Smooth muscle cell (in vitro differentiated cells): ENCODE measurements at regions not wholly inside any gene's neighbourhood (a gene's known extent, or its start where the extent isn't known, plus 50 kb on each side); places are given as distances from the start of the nearest gene placed in this dataset.
A peak's percentile ranks its signal among the peaks of the same experiment; 100 is the strongest.

Source experiments
- DNase-seq: peaks from one replicate; lab custom pipeline; 2025; ENCODE audit not compliant: unreplicated experiment; lab: John Stamatoyannopoulos, UW
- H2AFZ ChIP-seq: fragments of 200-600 bp; sonication (generic); 2 replicates; pipeline ENCODE4 v1.6.0; 2016; ENCODE audit warnings: antibody characterized with exemption, low read depth, mild to moderate bottlenecking
- H3F3A ChIP-seq: fragments of 200-600 bp; sonication (generic); 2 replicates; pipeline ENCODE4 v1.6.0; 2017; ENCODE audit warnings: antibody characterized with exemption, low read depth
- H3K27ac ChIP-seq: fragments of 200-600 bp; sonication (generic); 2 replicates; pipeline ENCODE4 v1.5.1; 2016; ENCODE audit warnings: low read depth, mild to moderate bottlenecking
- H3K27me3 ChIP-seq: fragments of 200-600 bp; sonication (generic); 2 replicates; pipeline ENCODE4 v1.6.1; 2016; ENCODE audit warnings: low read depth, mild to moderate bottlenecking
- H3K36me3 ChIP-seq: fragments of 200-600 bp; sonication (generic); 2 replicates; pipeline ENCODE4 v1.5.1; 2016; ENCODE audit warnings: low read depth
- H3K4me1 ChIP-seq: fragments of 200-600 bp; sonication (generic); 2 replicates; pipeline ENCODE4 v1.5.1; 2016; ENCODE audit warnings: low read depth
- H3K4me2 ChIP-seq: fragments of 200-600 bp; sonication (generic); 2 replicates; pipeline ENCODE4 v1.6.0; 2016; ENCODE audit warnings: mild to moderate bottlenecking
- H3K4me3 ChIP-seq: fragments of 200-600 bp; sonication (generic); 2 replicates; pipeline ENCODE4 v1.5.1; 2016; ENCODE audit warnings: mild to moderate bottlenecking
- H3K79me2 ChIP-seq: fragments of 200-600 bp; sonication (generic); 2 replicates; pipeline ENCODE4 v1.6.0; 2016; ENCODE audit warnings: low read depth, mild to moderate bottlenecking
- H3K9ac ChIP-seq: fragments of 200-600 bp; sonication (generic); 2 replicates; pipeline ENCODE4 v1.6.0; 2016; ENCODE audit warnings: low read depth
- H3K9me3 ChIP-seq: fragments of 200-600 bp; sonication (generic); replicated peaks from 2 replicates; pipeline ENCODE4 v1.5.1; 2016; ENCODE audit warnings: low read depth
- H4K20me1 ChIP-seq: fragments of 200-600 bp; sonication (generic); 2 replicates; pipeline ENCODE4 v1.6.0; 2016; ENCODE audit warnings: low read depth
- WGBS: methylation state at CpG from one replicate; pipeline ENCODE4 v1.1.7; 2016; ENCODE audit warnings: low lambda C conversion rate; 5-methylcytosine and 5-hydroxymethylcytosine counted together
- TF ChIP-seq, protein P1 (sequence below): fragments of 200-600 bp; sonication (generic); IDR thresholded peaks from 2 replicates; pipeline ENCODE4 v1.5.1; 2017; ENCODE audit warnings: borderline replicate concordance, mild to moderate bottlenecking, antibody characterized with exemption; ENCODE audit not compliant: insufficient read depth, poor library complexity, severe bottlenecking

DNA sequence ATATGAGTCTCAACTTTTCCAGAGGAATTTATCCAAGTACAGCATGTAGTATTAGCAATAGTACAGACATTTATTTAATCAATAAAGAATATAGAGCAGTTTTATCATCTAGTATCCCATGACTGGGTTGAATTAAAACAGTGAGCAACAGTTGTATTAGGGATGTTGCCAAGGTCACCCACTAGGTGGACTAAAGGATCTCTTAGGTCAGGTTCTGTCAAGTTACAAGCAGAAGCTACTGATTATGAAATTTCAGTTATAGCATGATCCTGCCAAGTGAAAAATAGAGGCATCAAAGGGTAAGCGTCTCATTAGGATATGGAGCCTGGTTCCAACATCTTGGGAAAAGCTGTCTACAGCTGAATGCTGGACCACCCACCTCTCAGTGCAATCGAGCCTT is 52.1 kb upstream of the LAPTM4A start:
- WGBS, result 96% methylated on average over 2 of the region's 2 CpGs
- Histone ChIP-seq H3K79me2 (no peaks in the 10 kb centered on the region), H3K9me3 (no peaks in the 10 kb centered on the region), H3K27me3 (no peaks in the 10 kb centered on the region), H3K4me3 (no peak overlapping the region), H4K20me1 (no peaks in the 10 kb centered on the region), H3F3A (peaks cover 7% of the 10 kb centered on the region), H3K4me2 (no peak overlapping the region), H3K4me1 (peaks cover 6% of the 10 kb centered on the region), H2AFZ (no peak overlapping the region), H3K9ac (no peak overlapping the region), H3K27ac (no peak overlapping the region), H3K36me3 (no peaks in the 10 kb centered on the region)
- TF ChIP-seq, protein P1, sequence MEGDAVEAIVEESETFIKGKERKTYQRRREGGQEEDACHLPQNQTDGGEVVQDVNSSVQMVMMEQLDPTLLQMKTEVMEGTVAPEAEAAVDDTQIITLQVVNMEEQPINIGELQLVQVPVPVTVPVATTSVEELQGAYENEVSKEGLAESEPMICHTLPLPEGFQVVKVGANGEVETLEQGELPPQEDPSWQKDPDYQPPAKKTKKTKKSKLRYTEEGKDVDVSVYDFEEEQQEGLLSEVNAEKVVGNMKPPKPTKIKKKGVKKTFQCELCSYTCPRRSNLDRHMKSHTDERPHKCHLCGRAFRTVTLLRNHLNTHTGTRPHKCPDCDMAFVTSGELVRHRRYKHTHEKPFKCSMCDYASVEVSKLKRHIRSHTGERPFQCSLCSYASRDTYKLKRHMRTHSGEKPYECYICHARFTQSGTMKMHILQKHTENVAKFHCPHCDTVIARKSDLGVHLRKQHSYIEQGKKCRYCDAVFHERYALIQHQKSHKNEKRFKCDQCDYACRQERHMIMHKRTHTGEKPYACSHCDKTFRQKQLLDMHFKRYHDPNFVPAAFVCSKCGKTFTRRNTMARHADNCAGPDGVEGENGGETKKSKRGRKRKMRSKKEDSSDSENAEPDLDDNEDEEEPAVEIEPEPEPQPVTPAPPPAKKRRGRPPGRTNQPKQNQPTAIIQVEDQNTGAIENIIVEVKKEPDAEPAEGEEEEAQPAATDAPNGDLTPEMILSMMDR, result peak; percentile 38
- no peak for DNase-seq
